Erythroblast (primary cell): ENCODE measurements at regions not wholly inside any gene's neighbourhood (a gene's known extent, or its start where the extent isn't known, plus 50 kb on each side); places are given as distances from the start of the nearest gene placed in this dataset.

Experiments
- GATA1 ChIP-seq: IDR thresholded peaks from 2 replicates; pipeline ENCODE4 v1.6.1; 2011; ENCODE audit warnings: low read depth, mild to moderate bottlenecking, control low read depth, low read length, moderate library complexity
- POLR2A ChIP-seq: IDR thresholded peaks from 2 replicates; pipeline ENCODE4 v1.6.1; 2011; ENCODE audit warnings: mild to moderate bottlenecking, low read length

- TF ChIP-seq POLR2A (no peak), GATA1 (no peak)
These were observed 187.6 kb downstream of the SOX4 start for GRCh38 chr6:21781128-21781527.
